ENCODE measurements at regions not wholly inside any gene's neighbourhood (a gene's known extent, or its start where the extent isn't known, plus 50 kb on each side); places are given as distances from the start of the nearest gene placed in this dataset.

- no TSS peak for BruUV-seq (replicated peaks)
- no peak for TF ChIP-seq SMC3 (IDR thresholded peaks at IDR 0.05; ENCODE audit: low read depth, low read length)
- no peak for TF ChIP-seq RFX5 (IDR thresholded peaks at IDR 0.05; ENCODE audit: low read depth, low read length)
- no peak for TF ChIP-seq MXI1 (IDR thresholded peaks at IDR 0.05; ENCODE audit: borderline replicate concordance, low read depth, low read length)
- no peak for TF ChIP-seq RAD21 (IDR thresholded peaks at IDR 0.05; ENCODE audit: low read length)
- TF ChIP-seq MAZ (IDR thresholded peaks at IDR 0.05; ENCODE audit: borderline replicate concordance, low read depth, low read length): no peak
- peak; percentile 32 for TF ChIP-seq MAFK (IDR thresholded peaks at IDR 0.05; ENCODE audit: low read depth, low read length)
- TF ChIP-seq RCOR1 (IDR thresholded peaks at IDR 0.05; ENCODE audit: insufficient replicate concordance, low read length): no peak
These were observed 180.3 kb downstream of the CRPPA start for GRCh38 chr7:16241017-16241416.

More at GRCh38 chr7:16241017-16241416, 180.3 kb downstream of the CRPPA start:
- CTCF ChIA-PET: no interaction called here
- Histone ChIP-seq H2BK20ac (ENCODE audit: low read depth, low read length) (no peak overlapping the region), H3K36me3 (ENCODE audit: control insufficient read depth, insufficient read depth, low read length) (no peaks in the 10 kb centered on the region), H3K4me1 (ENCODE audit: control insufficient read depth, insufficient read depth, low read length) (no peaks in the 10 kb centered on the region), H2AK9ac (replicated peaks; ENCODE audit: low read depth, low read length, poor library complexity) (no peak overlapping the region), H3K79me1 (ENCODE audit: low read depth in 1 of 2, low read length in 2 of 2) (no peaks in the 10 kb centered on the region), H2BK5ac (ENCODE audit: low read depth, low read length, poor library complexity, severe bottlenecking) (no peak overlapping the region), H3K4me2 (ENCODE audit: low read depth, low read length) (no peak overlapping the region), H3K9me1 (ENCODE audit: insufficient read depth, low read length) (no peaks in the 10 kb centered on the region), H3K23ac (ENCODE audit: low read depth, low read length) (no peak overlapping the region), H4K20me1 (ENCODE audit: insufficient read depth, low read length) (no peaks in the 10 kb centered on the region), H3K27me3 (ENCODE audit: control insufficient read depth, insufficient read depth, low read length) (no peaks in the 10 kb centered on the region), H3K27ac (ENCODE audit: insufficient read depth, low read length) (no peak overlapping the region), H3K9ac (ENCODE audit: low read depth, low read length) (no peak overlapping the region), H2AK5ac (ENCODE audit: low read depth, low read length) (no peak overlapping the region), H4K5ac (ENCODE audit: low read depth, low read length) (no peak overlapping the region), H4K91ac (ENCODE audit: insufficient read depth, low read depth, low read length) (no peak overlapping the region), H4K8ac (ENCODE audit: low read depth in 2 of 2, low read length in 2 of 2) (no peak overlapping the region), H3K9me3 (ENCODE audit: control insufficient read depth, insufficient read depth, low read length) (no peaks in the 10 kb centered on the region), H3K4me3 (ENCODE audit: insufficient read depth, low read depth, low read length) (no peak overlapping the region), H2BK15ac (ENCODE audit: low read depth, low read length) (no peak overlapping the region), H2AFZ (replicated peaks; ENCODE audit: low read length, poor library complexity) (no peak overlapping the region), H3K18ac (ENCODE audit: low read depth, low read length) (no peak overlapping the region), H3K14ac (replicated peaks; ENCODE audit: low read depth, low read length) (no peak overlapping the region), H3K56ac (ENCODE audit: extremely low read depth, insufficient read depth, low read length) (no peak overlapping the region), H3K4ac (ENCODE audit: low read depth, low read length) (no peak overlapping the region), H2BK120ac (ENCODE audit: low read depth, low read length) (no peak overlapping the region)
- intact Hi-C loops (cut with micrococcal nuclease): no loop called here
- in situ Hi-C loops (cut with MboI; ENCODE audit: low sequenced_read_pairs): no loop called here
- dilution Hi-C loops (cut with HindIII; ENCODE audit: low sequenced_read_pairs, unreplicated experiment): no loop called here
- DNase-seq (no peak), ATAC-seq (ENCODE audit: low read depth) (no peak)
- POLR2A ChIA-PET (ENCODE audit: unreplicated experiment): no interaction called here
